Sigmoid colon (tissue), 6 donors: ENCODE measurements at regions not wholly inside any gene's neighbourhood (a gene's known extent, or its start where the extent isn't known, plus 50 kb on each side); places are given as distances from the start of the nearest gene placed in this dataset.
"Not testable (repeated sequence)": the region's sequence is repeated elsewhere in the genome, so short reads cannot be mapped to it uniquely, and the experiment has no call there.

Experiments
- DNase-seq: peaks from one replicate; pipeline ENCODE4 v3.0.0-alpha.2; 2019
- H3K27ac ChIP-seq, 4 donors: fragments of 200-600 bp; sonication (generic); one replicate each; pipeline ENCODE4 v1.5.1; 2016 to 2019; ENCODE audit warnings: mild to moderate bottlenecking in 1 of 4
- H3K27me3 ChIP-seq, 3 donors: fragments of 200-600 bp; sonication (generic); one replicate each; pipeline ENCODE4 v1.5.1; 2019; ENCODE audit warnings: mild to moderate bottlenecking in 1 of 3
- H3K36me3 ChIP-seq, 4 donors: fragments of 200-600 bp; sonication (generic); one replicate each; pipeline ENCODE4 v1.5.1; 2016 to 2019
- H3K4me1 ChIP-seq, 4 donors: fragments of 200-600 bp; sonication (generic); one replicate each; pipeline ENCODE4 v1.5.1; 2017 to 2019
- H3K4me3 ChIP-seq, 4 donors: fragments of 200-600 bp; sonication (generic); one replicate each; pipeline ENCODE4 v1.5.1; 2017 to 2019; ENCODE audit warnings: mild to moderate bottlenecking in 2 of 4, moderate library complexity in 1 of 4
- H3K9me3 ChIP-seq, 4 donors: fragments of 200-600 bp in 3 of 4; sonication (generic) in 3 of 4; one replicate each; pipeline versions ENCODE4 v1.5.1 to v1.6.1; 2013 to 2019
- EP300 ChIP-seq, 4 donors: sonication (generic); formaldehyde crosslinking; IDR thresholded peaks; one replicate each; pipeline ENCODE4 v1.6.1; 2017; ENCODE audit warnings: antibody characterized with exemption in 4 of 4
- POLR2A ChIP-seq, 2 donors: fragments of 450-650 bp; IDR thresholded peaks; one replicate each; pipeline ENCODE4 v1.6.1; 2016; ENCODE audit warnings: antibody characterized with exemption in 2 of 2, mild to moderate bottlenecking in 2 of 2, moderate library complexity in 2 of 2
- POLR2AphosphoS5 ChIP-seq, 4 donors: sonication (generic); formaldehyde crosslinking; IDR thresholded peaks; one replicate each; pipeline ENCODE4 v1.6.1; 2017; ENCODE audit warnings: antibody characterized with exemption in 4 of 4
- WGBS, 2 donors: extraction: QIAGEN DNeasy Blood & Tissue Kit; methylation state at CpG; one replicate each; pipeline ENCODE4 v1.1.7; 2013; 5-methylcytosine and 5-hydroxymethylcytosine counted together
- intact Hi-C: fragments of 100-400 bp; cut with DNase I; formaldehyde crosslinking; loops from one replicate; pipeline ENCODE4 v1.15.1; 2023
- TF ChIP-seq, protein P1 (sequence below), 4 experiments: fragments of 450-650 bp in 3 of 4; fragments of 200-600 bp in 1 of 4; IDR thresholded peaks; one replicate each; pipeline ENCODE4 v1.5.1; 2016 to 2019; ENCODE audit warnings: antibody characterized with exemption in 4 of 4, mild to moderate bottlenecking in 3 of 4, moderate library complexity in 2 of 4
- donor health status: healthy with polysubstance abuse.
- donor health status: healthy.

- no peaks in the 10 kb centered on the region for H3K9me3 ChIP-seq
- no peak overlapping the region for H3K4me3 ChIP-seq
- 25 to 30% methylated on average over 5 of the region's 5 CpGs for WGBS, 2 donors
- TF ChIP-seq POLR2AphosphoS5 (IDR thresholded peaks at IDR 0.05) (no peak), EP300 (IDR thresholded peaks at IDR 0.05) (no peak), POLR2A (IDR thresholded peaks at IDR 0.05) (no peak)
- TF ChIP-seq, protein P1, sequence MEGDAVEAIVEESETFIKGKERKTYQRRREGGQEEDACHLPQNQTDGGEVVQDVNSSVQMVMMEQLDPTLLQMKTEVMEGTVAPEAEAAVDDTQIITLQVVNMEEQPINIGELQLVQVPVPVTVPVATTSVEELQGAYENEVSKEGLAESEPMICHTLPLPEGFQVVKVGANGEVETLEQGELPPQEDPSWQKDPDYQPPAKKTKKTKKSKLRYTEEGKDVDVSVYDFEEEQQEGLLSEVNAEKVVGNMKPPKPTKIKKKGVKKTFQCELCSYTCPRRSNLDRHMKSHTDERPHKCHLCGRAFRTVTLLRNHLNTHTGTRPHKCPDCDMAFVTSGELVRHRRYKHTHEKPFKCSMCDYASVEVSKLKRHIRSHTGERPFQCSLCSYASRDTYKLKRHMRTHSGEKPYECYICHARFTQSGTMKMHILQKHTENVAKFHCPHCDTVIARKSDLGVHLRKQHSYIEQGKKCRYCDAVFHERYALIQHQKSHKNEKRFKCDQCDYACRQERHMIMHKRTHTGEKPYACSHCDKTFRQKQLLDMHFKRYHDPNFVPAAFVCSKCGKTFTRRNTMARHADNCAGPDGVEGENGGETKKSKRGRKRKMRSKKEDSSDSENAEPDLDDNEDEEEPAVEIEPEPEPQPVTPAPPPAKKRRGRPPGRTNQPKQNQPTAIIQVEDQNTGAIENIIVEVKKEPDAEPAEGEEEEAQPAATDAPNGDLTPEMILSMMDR (IDR thresholded peaks at IDR 0.05), result no peak
- DNase-seq, result no peak
- no peaks in the 10 kb centered on the region for H3K4me1 ChIP-seq
- H3K27me3 ChIP-seq, result no peaks in the 10 kb centered on the region
- intact Hi-C loops, result no loop called here
- H3K36me3 ChIP-seq, result no peaks in the 10 kb centered on the region
- no peak overlapping the region for H3K27ac ChIP-seq
Measured at GRCh38 chr5:97297063-97297703, 114.1 kb upstream of the RIOK2 start.

- intact Hi-C loops, result no loop called here
- H3K36me3 ChIP-seq, result no peaks in the 10 kb centered on the region
- TF ChIP-seq POLR2AphosphoS5 (IDR thresholded peaks at IDR 0.05), result no peak
- TF ChIP-seq, protein P1 (IDR thresholded peaks at IDR 0.05), result no peak
- no peak for TF ChIP-seq EP300 (IDR thresholded peaks at IDR 0.05)
- no peak for TF ChIP-seq POLR2A (IDR thresholded peaks at IDR 0.05)
Measured at GRCh38 chr5:97297704-97298091, 114.7 kb upstream of the RIOK2 start.

GRCh38 chr5:97301181-97301580 lies 118.1 kb upstream of the RIOK2 start:
- 89 to 94% methylated on average over 16 of the region's 16 CpGs for WGBS, 2 donors
- H3K9me3 ChIP-seq, intact Hi-C loops, H3K4me1 ChIP-seq, H3K27ac ChIP-seq, H3K4me3 ChIP-seq, DNase-seq, H3K36me3 ChIP-seq, H3K27me3 ChIP-seq: not testable (repeated sequence)

More at GRCh38 chr5:97297704-97298091, 114.7 kb upstream of the RIOK2 start:
- Histone ChIP-seq H3K4me1 (no peaks in the 10 kb centered on the region), H3K9me3 (no peaks in the 10 kb centered on the region), H3K27me3 (no peaks in the 10 kb centered on the region), H3K4me3 (no peak overlapping the region), H3K27ac (no peak overlapping the region)
- DNase-seq, result no peak

DNA sequence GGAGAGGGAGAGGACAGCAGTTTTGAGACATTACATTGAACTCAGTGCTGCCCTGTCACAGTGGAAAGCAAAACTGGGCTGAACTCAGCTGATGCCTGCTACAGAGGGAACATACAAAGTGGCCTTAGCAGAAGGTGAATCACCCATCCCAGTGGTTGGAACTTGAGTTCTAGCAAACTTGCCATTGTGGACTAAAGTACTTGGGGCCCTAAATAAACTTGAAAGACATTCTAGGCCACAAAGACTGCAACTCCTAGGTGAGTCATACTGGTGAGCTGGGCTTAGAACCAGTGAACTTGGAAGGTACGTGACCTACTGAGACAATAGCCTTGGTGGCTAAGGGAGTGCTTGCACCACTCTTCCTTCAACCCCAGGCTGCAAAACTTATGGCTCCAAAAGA lies 155.7 kb upstream of the RIOK2 start:
- no peak for DNase-seq
- whole genome bisulfite sequencing, 2 donors, result 89 to 100% methylated on average over 1 of the region's 1 CpG
- no peak overlapping the region for H3K27ac ChIP-seq
- intact Hi-C loops, result no loop called here
- TF ChIP-seq POLR2AphosphoS5 (IDR thresholded peaks at IDR 0.05), result no peak
- TF ChIP-seq, protein P1 (IDR thresholded peaks at IDR 0.05), result no peak
- TF ChIP-seq EP300 (IDR thresholded peaks at IDR 0.05), result no peak
- TF ChIP-seq POLR2A (IDR thresholded peaks at IDR 0.05), result no peak
- no peaks in the 10 kb centered on the region for H3K27me3 ChIP-seq
- peaks cover 0 to 5% (median 0%) of the 10 kb centered on the region in 4 donors for H3K9me3 ChIP-seq
- no peaks in the 10 kb centered on the region for H3K36me3 ChIP-seq
- H3K4me3 ChIP-seq, result no peak overlapping the region
- no peaks in the 10 kb centered on the region for H3K4me1 ChIP-seq

DNA sequence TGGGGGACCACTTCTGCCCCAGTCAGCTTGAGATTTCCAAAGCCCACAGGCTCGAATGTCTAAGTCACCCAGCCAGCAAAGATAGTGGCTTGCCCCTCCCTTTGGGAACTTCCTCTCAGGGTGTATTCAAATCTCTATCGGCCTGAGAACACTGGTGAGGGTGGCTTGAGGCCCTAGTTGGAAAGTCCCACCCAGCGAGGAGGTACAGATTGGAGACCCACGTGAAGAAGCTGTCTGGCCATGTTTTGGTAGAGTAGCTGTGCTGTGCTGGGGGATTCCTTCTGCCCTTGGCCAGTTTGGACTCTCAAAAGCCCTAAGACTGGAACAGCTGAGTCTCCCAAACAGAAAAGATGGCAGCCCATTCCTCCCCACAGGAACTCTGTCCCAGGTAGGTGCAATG lies 172.7 kb upstream of the RIOK2 start:
- no peak overlapping the region for H3K4me3 ChIP-seq
- peaks cover 0 to 8% (median 1%) of the 10 kb centered on the region in 4 donors for H3K9me3 ChIP-seq
- 73 to 81% methylated on average over 4 of the region's 4 CpGs for WGBS, 2 donors
- no peak for DNase-seq
- H3K27me3 ChIP-seq, result no peaks in the 10 kb centered on the region
- intact Hi-C loops, result no loop called here
- H3K36me3 ChIP-seq, result no peaks in the 10 kb centered on the region
- no peak overlapping the region for H3K27ac ChIP-seq
- TF ChIP-seq, protein P1 (IDR thresholded peaks at IDR 0.05), result no peak
- TF ChIP-seq POLR2A (IDR thresholded peaks at IDR 0.05), result no peak
- TF ChIP-seq POLR2AphosphoS5 (IDR thresholded peaks at IDR 0.05), result no peak
- TF ChIP-seq EP300 (IDR thresholded peaks at IDR 0.05), result no peak
- no peaks in the 10 kb centered on the region for H3K4me1 ChIP-seq
